ENCODE measurements at regions not wholly inside any gene's neighbourhood (a gene's known extent, or its start where the extent isn't known, plus 50 kb on each side); places are given as distances from the start of the nearest gene placed in this dataset.

- TF ChIP-seq CTCF (optimal IDR thresholded peaks at IDR 0.05 in 1 of 3, IDR thresholded peaks at IDR 0.05 in 1 of 3, conservative IDR thresholded peaks at IDR 0.05 in 1 of 3; ENCODE audit: extremely low read depth in 1 of 3, insufficient read depth in 2 of 3, low read length in 3 of 3) (no peak), EZH2 (IDR thresholded peaks at IDR 0.05; ENCODE audit: low read length) (no peak)
Observed at GRCh38 chr7:106398786-106399185, 114.0 kb upstream of the NAMPT start.
